GM19324 (cell line): ENCODE measurements at regions not wholly inside any gene's neighbourhood (a gene's known extent, or its start where the extent isn't known, plus 50 kb on each side); places are given as distances from the start of the nearest gene placed in this dataset.
"Not testable (repeated sequence)": the region's sequence is repeated elsewhere in the genome, so short reads cannot be mapped to it uniquely, and the experiment has no call there.

Experiments used
- ATAC-seq: cut with Tn5 transposase; IDR thresholded peaks from one replicate; pipeline ENCODE4 v1.9.1; 2021; ENCODE audit warnings: mild to moderate bottlenecking, moderate library complexity; ENCODE audit not compliant: unreplicated experiment, low FRiP score

- ATAC-seq = not testable (repeated sequence)
These were observed 729.6 kb downstream of the TRHDE start for GRCh38 chr12:73001806-73002205.

GRCh38 chr12:73002504-73002903 is 730.3 kb downstream of the TRHDE start:
- not testable (repeated sequence) for ATAC-seq

GRCh38 chr12:73009138-73009834 is 737.1 kb downstream of the TRHDE start:
- not testable (repeated sequence) for ATAC-seq

GRCh38 chr12:73017981-73018380 is 745.8 kb downstream of the TRHDE start:
- no peak for ATAC-seq

- no peak for ATAC-seq
These were observed 781.7 kb downstream of the TRHDE start for GRCh38 chr12:73053893-73054292.

- no peak for ATAC-seq
These were observed 785.3 kb downstream of the TRHDE start for GRCh38 chr12:73057428-73057827.

GRCh38 chr12:73065913-73066312 is 793.7 kb downstream of the TRHDE start:
- ATAC-seq = no peak

- ATAC-seq = no peak
These were observed 795.4 kb downstream of the TRHDE start for GRCh38 chr12:73067616-73068015.

GRCh38 chr12:73072214-73072613 is 800.0 kb downstream of the TRHDE start:
- no peak for ATAC-seq

- no peak for ATAC-seq
These were observed 804.6 kb downstream of the TRHDE start for GRCh38 chr12:73076760-73077159.

GRCh38 chr12:73083736-73084135 is 811.6 kb downstream of the TRHDE start:
- ATAC-seq = no peak

- ATAC-seq = no peak
These were observed 834.1 kb downstream of the TRHDE start for GRCh38 chr12:73106296-73106695.

GRCh38 chr12:73106896-73107295 is 834.7 kb downstream of the TRHDE start:
- no peak for ATAC-seq

GRCh38 chr12:73110816-73111215 is 838.6 kb downstream of the TRHDE start:
- ATAC-seq = no peak

GRCh38 chr12:73112035-73112816 is 840.1 kb downstream of the TRHDE start:
- ATAC-seq = no peak

- no peak for ATAC-seq
These were observed 852.3 kb downstream of the TRHDE start for GRCh38 chr12:73124480-73124879.

- ATAC-seq = no peak
These were observed 853.0 kb downstream of the TRHDE start for GRCh38 chr12:73125148-73125547.

GRCh38 chr12:73136386-73136785 is 864.2 kb downstream of the TRHDE start:
- no peak for ATAC-seq

- ATAC-seq = not testable (repeated sequence)
These were observed 867.5 kb downstream of the TRHDE start for GRCh38 chr12:73139642-73140041.

- no peak for ATAC-seq
These were observed 886.2 kb downstream of the TRHDE start for GRCh38 chr12:73158341-73158740.

- no peak for ATAC-seq
These were observed 887.8 kb downstream of the TRHDE start for GRCh38 chr12:73159954-73160353.

GRCh38 chr12:73161970-73162369 is 889.8 kb downstream of the TRHDE start:
- ATAC-seq = no peak
